PC-9 (cell line): ENCODE measurements at regions not wholly inside any gene's neighbourhood (a gene's known extent, or its start where the extent isn't known, plus 50 kb on each side); places are given as distances from the start of the nearest gene placed in this dataset.
"Not testable (repeated sequence)": the region's sequence is repeated elsewhere in the genome, so short reads cannot be mapped to it uniquely, and the experiment has no call there.

ENCODE experiments used
- EZH2 ChIP-seq: fragments of 200-600 bp; sonication (generic); IDR thresholded peaks from 2 replicates; pipeline ENCODE4 v1.8.0; 2017; ENCODE audit warnings: antibody characterized with exemption, low read depth
- TF ChIP-seq, protein P1 (sequence below): fragments of 200-600 bp; sonication (generic); conservative IDR thresholded peaks from 2 replicates; pipeline ENCODE4 v1.6.1; 2017; ENCODE audit warnings: mixed run types, antibody characterized with exemption, mild to moderate bottlenecking, moderate library complexity

GRCh38 chr2:185424958-185425629 lies 313.5 kb upstream of the FSIP2 start:
- TF ChIP-seq, protein P1, sequence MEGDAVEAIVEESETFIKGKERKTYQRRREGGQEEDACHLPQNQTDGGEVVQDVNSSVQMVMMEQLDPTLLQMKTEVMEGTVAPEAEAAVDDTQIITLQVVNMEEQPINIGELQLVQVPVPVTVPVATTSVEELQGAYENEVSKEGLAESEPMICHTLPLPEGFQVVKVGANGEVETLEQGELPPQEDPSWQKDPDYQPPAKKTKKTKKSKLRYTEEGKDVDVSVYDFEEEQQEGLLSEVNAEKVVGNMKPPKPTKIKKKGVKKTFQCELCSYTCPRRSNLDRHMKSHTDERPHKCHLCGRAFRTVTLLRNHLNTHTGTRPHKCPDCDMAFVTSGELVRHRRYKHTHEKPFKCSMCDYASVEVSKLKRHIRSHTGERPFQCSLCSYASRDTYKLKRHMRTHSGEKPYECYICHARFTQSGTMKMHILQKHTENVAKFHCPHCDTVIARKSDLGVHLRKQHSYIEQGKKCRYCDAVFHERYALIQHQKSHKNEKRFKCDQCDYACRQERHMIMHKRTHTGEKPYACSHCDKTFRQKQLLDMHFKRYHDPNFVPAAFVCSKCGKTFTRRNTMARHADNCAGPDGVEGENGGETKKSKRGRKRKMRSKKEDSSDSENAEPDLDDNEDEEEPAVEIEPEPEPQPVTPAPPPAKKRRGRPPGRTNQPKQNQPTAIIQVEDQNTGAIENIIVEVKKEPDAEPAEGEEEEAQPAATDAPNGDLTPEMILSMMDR, result not testable (repeated sequence)
- TF ChIP-seq EZH2, result not testable (repeated sequence)
